NCI-H146 treated with DMSO at 0.1 percent for 48 hours (cell line): ENCODE measurements at regions not wholly inside any gene's neighbourhood (a gene's known extent, or its start where the extent isn't known, plus 50 kb on each side); places are given as distances from the start of the nearest gene placed in this dataset.

ENCODE experiments used
- DNase-seq: peaks from one replicate; lab custom pipeline; 2025; ENCODE audit not compliant: unreplicated experiment; lab: John Stamatoyannopoulos, UW

DNA sequence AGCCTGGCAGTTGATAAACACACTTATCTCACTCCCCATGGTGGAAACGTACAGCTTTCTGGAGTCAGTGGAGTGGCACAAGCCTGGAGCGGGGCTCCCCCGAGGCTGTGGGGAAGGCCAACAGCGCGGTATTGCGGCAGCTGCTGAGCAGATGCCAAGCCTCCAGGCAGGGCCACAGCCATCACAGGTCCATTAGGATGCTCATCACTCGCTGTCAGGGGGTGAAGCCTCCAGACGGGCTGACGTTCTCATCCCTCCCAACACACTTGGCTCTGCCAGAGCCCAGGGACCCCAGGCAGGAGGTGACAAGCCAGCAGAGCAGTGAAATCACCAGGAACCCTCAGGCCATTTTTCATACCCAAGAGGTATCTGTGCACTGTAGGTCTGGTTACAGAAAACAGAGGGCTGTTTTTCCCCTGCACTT, 529.2 kb upstream of the KLHL29 start:
- peak; percentile 30 for DNase-seq

DNA sequence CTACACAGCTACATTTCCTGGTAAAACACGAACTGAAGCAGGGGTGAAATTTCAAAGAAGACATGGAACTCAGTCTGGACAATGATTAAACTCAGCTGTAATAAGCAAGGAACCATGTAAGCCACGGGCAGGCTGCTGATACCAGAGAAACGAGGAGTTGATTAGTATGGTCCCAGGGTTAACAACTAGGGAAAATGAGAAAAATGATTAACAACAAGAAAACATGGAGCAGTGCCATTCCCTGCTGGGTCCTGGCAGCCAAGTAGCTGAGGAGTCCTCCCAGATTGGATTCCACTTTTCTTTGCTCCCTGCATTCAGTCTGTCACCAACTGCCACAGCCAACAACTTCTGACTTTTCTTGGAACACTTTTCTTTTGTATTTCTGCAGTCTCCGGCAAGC, 517.0 kb upstream of the KLHL29 start:
- no peak for DNase-seq

DNA sequence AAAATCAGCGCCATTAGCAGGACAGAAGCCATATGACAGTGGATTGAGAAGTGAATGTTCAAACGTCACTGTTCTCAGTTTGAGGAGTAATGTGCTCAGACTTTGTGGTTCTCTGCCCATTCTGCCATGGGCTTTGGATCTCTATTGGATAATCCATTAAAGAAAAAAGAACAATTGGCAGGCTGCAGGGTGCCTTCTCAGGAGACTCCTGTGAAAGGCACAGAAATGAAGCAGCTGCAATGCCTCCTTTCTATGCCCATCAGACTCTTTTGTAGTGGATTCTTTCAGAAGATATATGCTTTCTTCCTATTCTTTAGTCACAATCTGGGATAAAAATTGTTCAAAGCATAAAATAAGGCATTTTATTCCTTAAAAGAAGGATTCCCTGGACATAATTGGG, 506.9 kb upstream of the KLHL29 start:
- no peak for DNase-seq

DNA sequence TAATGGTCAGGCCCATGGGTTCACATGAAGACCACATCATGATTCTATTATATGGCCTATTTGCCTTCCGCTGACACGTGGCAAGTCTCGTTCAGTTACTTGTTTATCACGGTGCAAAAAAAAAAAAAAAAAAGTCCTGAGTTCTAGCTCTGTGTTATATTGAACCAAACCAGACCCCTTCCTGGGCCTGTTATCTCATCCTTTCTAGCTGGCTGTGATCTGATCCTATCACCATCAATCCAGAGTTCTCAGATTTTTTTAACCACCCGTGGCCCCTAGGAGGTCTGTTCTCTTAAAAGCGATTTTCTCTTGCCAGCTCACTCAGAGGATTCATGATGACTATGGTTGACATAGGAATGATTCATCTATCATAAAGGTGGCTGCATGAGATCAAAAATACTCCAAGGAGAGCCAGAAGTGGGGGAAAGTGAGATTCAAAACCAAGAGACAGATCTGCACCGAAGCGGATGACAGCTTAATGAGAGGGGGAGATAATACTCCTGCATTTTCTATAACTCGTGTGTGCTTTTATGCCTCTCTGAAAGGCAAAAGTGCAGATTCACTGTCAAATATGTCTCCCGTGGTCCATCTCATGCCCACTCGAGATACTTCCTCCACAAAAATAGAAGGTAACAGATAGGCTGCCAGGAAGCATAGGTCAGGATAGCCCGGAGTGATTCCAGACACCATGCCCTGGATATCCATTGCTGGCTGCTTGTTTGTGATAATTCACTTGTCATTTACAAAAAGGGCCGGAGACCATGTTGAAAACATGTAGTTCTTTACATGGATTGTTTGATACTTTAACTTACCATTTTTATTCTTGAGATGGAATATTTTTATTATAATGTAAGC, 505.7 kb upstream of the KLHL29 start:
- no peak for DNase-seq

DNA sequence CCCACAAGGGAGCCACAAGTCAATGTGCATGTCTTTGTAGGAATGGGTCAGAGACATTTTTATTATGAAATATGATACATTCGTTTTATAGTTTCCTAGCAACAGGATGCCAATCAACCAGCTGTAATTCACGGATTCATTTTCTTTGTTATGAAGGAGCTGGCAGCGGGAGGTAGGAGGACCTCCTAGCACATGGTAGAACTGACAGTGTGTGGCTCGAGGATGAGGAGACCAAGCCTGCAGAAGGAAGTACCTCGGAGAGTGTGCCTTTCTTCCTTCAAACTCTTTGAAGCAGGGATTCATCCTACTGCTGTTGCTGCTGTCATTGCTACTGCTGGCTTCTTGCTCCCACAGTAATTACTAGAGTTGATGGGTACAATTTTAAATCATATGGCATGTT, 504.8 kb upstream of the KLHL29 start:
- no peak for DNase-seq

DNA sequence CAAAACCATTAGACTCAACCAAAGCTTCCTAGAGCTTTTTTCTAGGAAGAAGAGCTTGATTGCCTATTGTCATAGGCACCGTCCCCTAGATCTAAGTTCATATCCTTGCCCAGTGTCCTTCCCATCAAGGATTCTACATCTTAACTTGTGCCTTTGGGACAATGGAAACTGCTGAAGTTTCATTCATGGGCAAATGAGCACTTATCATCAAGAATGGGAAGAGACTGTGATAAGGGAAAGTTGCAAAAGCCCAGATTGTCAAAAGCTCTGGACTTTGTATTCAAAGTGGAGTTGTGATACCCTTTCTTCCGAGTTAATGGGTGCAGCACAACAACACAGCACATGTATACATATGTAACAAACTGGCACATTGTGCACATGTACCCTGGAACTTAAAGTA, 503.0 kb upstream of the KLHL29 start:
- DNase-seq, result no peak

DNA sequence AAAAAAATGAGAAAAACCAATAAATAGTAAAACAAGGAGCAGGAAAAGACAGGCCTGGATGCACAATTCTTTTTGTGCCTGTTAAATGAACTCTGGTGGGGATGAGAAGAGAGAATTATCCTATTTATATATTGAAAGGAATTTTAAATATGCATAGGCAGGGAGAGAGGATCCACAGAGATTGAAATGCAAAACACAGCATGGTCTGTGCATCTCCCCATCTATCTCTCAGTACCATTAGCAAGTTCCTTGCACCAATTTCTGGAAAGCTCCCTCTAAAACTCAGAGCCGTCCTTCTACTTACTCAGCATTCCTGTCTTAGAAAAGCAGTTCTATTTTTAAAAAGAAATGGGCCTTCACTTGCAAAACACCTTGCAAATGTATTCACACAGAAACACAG, 502.3 kb upstream of the KLHL29 start:
- no peak for DNase-seq

DNA sequence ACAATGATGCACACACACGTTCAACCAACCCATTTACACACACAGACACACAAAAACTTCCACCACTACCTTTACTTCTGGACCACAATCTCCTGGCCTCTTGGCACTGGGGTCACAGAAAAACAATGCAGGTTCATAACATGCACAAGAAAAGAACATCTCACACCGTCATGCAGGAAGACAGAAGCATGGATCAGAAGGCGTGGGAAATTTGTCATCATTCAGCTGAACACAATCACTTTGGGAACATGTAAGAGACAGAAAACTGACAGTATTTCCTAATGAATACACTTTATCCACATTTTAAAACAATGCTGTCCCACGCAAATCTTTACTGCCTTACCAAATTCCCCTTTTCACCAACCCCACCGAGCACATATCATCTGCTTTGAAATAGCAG, 501.9 kb upstream of the KLHL29 start:
- DNase-seq, result no peak

DNA sequence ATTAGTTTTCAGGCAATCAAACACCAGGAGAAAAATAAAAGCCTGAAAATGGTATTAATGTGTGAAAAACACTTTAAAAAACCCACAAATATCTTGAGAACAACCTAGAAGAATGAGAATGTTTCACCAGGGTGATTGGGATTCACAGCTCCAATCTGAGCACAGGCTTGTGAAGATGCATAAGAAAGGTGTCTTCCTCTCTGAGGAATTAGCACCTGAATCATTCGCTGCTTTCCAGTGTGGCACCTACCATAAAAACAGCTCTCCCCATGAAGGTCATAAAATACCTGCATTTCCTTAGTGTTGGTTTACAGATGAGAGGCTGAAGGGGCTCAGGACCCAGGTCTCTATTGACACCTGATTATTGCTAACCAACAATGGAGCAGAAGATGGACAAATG, 499.7 kb upstream of the KLHL29 start:
- no peak for DNase-seq

DNA sequence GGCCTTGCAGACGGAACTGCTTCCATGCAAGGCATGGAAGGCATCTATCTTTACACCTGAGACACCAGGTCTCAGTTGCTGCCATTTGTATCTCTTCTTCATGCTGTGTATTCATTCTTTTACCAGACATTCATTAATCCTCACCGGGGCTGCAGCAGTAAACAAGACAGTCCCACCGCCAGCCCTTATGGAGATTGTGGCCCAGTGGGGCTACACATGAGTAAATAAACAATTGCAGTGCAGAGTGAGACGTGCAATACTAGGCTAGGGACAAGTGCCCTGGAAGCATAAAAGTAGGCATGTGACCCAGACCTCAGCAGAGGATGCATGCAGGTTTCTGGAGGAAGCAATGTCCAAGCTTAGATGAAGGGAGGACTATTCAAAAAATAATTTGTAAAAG, 497.6 kb upstream of the KLHL29 start:
- no peak for DNase-seq

DNA sequence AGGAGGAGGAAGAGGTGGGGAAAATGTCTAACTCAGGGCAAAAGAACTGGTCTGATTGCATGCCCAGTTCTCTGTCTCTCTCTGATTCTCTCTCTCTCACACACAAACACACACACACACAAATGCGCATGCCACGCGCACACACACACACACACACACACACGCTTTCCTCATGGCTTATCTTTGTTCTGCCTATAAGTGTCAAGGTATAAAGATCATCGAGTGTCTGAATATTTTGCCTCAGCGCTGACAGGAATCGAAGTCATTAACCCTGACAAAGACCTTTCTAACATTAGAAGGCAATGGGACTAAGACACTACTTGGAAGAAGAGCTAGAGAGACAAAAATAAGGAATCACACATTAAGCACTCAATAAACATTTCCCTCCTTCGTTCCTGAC, 497.1 kb upstream of the KLHL29 start:
- no peak for DNase-seq

DNA sequence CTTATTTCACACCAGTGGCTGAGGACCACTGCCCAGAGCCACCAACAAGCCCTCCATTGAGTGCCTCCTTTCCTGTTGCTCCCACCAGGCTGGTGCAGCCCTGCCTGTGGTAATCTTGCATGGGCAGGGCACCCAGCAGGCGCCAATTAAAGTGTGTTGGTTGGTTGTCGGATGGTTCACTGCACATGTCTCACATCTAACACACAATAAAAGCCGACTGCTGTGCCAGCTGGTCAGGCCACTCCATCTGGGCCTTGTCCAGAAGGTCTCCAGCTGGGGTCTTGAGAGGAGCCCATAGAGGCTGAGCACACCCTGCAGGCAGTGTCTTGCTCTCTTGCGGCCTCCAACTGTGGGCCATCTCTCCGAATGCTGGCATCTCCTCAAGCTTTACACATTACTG, 494.8 kb upstream of the KLHL29 start:
- DNase-seq, result peak; percentile 68

DNA sequence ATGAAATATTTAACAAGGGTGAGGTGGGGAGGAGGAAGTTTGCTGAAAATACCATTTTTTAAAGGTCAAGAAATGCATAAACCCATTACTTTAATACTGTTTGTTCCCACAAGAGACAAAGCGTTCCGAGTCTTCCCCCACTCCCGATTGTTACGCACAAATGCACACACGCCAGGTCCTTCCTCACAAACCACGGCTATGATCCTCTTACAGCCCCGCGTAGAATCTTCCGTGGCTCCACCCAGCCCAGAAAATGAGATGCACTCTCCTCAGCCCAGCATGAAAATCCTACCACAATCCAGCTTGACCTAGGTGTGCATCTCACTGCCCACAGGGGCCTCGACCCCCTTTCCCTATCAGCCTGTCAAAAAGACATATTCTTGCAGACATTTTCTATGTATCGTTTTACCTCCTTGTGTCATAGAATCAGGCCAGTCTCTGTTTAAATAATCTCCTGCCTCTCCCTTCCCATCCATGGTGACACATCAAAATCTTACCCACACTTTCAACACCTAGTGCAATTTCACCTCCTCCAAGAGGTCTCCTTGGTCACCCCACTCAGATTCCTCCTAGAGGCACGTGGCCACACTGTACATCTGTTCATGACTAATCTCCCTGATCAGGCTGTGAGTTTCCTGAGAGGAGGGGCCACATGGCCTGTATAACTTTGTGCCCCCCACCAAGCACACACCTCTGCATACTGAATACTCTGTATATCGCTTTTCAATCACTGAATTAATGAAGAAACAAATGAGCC, 491.0 kb upstream of the KLHL29 start:
- no peak for DNase-seq

DNA sequence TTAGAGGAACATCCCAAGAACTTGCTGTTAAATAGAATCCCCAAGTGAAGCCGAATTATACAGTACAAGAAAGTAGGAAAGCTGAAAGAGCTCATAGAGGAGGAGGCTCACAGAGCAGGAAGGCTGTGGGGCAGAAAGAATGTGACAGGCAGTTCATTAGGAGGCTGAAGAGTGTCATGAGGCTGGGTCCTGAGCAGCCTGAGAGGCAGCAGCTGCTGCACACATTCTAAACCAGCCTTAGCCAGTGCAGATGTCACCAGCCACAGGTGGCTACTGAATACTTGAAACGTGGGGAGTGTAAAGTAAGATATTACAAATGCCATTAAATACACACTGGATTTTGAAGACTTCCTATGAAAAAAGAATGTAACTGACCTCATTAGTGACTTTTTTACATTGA, 490.2 kb upstream of the KLHL29 start:
- no peak for DNase-seq

DNA sequence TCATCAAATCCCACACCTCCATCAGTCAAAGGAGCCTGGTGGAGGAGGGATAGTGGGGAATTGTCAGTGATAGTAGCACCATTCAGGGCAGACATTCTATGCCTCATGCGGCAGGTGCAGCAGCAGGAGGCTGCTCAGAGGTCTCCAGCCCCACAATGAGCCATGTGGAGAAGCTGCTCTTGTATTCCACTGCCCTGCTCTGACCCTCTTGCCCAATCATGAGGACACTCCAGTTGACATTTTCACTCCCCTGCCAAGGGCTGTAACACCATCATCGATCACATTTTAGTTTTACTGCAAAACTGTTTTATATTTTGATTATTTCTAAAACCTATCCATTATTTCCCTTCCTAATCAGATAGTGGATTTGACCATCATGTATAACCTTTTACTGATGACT, 487.6 kb upstream of the KLHL29 start:
- peak; percentile 82 for DNase-seq

DNA sequence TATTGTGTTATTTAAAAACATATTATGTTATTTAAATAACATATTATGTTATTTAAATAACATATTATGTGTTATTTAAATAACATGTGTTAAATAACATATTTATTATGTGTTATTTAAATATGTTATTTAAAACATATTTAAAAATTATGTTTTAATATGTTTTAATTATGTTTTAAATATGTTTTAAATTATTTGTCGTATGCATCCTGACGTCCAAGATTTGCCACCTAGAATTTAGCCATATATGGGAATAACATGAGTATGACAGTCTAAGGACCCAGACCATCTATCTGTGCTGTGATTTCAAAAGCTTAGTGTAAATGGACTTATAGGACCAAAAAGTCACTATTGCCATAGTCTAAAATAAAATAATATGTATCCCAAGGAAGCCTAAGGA, 484.3 kb upstream of the KLHL29 start:
- DNase-seq, result no peak

DNA sequence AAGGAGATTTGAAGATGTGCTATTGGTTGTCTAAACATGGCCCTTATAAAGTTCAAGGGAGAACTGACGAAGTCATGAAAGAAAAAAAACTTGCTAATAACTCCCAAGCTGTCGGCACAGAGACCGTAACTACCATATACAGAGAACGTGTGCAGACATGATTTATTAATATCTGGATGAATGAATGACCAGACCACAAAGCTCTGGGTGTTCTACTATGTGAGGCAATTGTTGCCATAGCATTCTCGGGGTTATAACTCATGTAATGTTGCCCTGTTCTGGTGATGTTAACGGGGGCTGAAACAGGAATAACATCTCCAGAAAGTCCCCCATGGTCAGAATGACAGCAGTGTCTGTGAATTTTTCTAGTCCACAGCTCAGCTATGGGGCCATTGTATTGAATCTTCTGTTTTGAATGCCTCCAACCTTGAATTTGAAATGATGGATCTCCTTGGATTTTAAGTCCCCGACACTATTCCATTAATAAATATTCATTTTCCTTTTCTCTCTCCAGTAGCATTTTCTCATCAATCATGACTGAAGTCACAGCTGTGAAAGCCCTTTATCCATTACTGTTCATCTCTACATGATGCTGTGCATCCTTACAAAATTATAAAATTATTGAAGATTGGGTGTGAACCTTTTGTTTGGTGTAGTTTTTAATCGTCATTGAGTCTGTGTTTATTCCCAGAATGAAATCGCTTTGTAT, 483.4 kb upstream of the KLHL29 start:
- no peak for DNase-seq

DNA sequence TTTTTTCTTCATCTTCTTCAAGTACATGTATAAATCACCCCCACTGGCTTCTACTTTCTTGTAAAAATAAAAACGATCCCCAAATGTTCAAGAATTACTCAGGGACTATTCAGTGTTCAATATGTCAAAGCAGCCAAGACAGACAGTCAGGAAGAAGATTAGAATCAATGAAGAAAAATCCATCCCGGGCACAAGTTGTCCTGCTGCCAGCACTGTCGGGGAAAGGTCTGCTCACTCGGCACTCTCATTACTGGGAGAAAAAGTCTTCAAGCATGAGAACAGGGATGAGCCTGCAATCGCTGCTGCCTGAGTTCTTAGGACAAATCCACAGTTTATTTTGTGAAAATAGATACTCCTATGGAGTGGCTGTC, 482.8 kb upstream of the KLHL29 start:
- no peak for DNase-seq

DNA sequence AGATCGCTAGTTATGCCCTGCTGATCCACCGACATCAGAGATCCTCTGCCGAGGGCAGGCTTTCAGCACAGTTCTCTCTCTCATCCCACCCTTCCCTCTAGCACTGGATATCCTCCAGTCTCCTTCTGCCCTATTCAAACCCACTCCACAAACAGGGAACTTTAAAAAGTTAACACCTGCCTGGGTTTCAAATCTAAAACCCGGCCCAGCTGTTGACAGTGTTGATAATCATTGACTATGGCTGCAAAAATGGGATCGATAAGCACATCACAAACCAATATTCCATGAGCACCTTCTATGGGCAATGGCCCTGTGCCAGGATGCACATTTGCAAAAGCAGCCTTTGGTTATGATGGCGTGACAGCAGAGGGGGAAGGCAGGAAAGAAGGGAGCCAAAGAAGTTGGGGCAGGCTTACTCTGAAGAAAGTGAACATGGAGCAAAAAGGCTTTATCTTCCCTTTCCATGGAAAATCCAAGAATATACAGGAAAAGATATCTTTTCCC, 482.3 kb upstream of the KLHL29 start:
- DNase-seq, result no peak

DNA sequence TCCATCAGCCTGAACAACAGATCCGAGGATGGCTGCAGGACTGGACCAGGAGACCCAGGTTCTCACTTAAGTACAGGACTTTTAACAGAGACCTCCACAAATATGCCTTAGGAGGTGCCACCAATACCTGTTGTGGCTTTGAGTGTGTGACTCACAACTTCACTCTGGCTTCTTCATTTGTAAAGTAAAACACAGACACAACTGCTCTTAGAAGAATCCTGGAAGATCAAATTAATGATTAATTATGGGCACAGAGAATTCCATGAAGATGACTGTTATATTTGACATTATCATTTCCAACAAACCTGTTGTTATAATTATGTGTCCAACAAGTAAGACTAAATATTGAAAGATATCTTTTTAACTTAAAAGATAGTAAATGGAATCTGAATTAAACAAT, 481.4 kb upstream of the KLHL29 start:
- no peak for DNase-seq

DNA sequence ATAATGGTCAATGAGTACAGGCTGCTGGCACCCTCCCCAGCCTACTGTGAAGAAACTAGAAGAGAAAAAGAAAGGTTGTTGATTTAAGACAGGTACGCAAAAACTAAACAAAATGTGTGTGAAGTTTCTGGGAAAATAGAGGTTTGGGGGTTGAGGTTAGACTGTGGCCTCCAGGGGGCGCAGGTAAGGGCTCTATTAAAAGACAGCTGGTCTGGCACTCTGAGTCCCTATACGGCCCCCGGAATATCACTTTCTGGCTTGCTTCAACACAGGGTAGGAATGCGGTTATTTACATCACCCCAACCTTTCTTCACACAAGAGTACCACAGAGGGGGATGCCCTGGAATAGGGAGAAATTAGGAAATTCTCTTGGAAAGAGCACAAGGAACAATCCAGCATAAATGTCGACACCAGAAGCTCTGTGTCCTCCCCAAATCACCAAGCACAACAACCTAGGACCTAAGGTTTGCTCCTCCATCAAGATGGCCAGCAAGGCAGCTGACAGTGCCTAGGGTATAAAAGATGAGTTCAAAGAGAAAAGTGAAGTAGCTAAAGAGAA, 480.8 kb upstream of the KLHL29 start:
- DNase-seq, result peak; percentile 7
